Osteocyte (in vitro differentiated cells): ENCODE measurements at regions not wholly inside any gene's neighbourhood (a gene's known extent, or its start where the extent isn't known, plus 50 kb on each side); places are given as distances from the start of the nearest gene placed in this dataset.

Experiments used
- DNase-seq: peaks from one replicate; pipeline ENCODE4 v3.0.0; 2021; ENCODE audit warnings: mixed read lengths; ENCODE audit not compliant: unreplicated experiment; ENCODE audit errors: extremely low spot score
- H3K27ac Mint-ChIP-seq: one replicate; pipeline ENCODE4 v1.8.0; 2021; ENCODE audit warnings: mild to moderate bottlenecking, mixed read lengths; ENCODE audit not compliant: unreplicated experiment
- H3K27me3 Mint-ChIP-seq: one replicate; pipeline ENCODE4 v1.8.0; 2021; ENCODE audit warnings: mixed read lengths; ENCODE audit not compliant: unreplicated experiment
- H3K36me3 Mint-ChIP-seq: one replicate; pipeline ENCODE4 v1.8.0; 2021; ENCODE audit warnings: mixed read lengths; ENCODE audit not compliant: unreplicated experiment
- H3K4me1 Mint-ChIP-seq: one replicate; pipeline ENCODE4 v1.8.0; 2021; ENCODE audit warnings: mixed read lengths; ENCODE audit not compliant: unreplicated experiment
- H3K4me3 Mint-ChIP-seq: one replicate; pipeline ENCODE4 v1.8.0; 2021; ENCODE audit warnings: mild to moderate bottlenecking, moderate library complexity, mixed read lengths; ENCODE audit not compliant: unreplicated experiment
- H3K9me3 Mint-ChIP-seq: one replicate; pipeline ENCODE4 v1.8.0; 2021; ENCODE audit warnings: mixed read lengths; ENCODE audit not compliant: unreplicated experiment
- TF ChIP-seq, protein P1 (sequence below): fragments of 200-600 bp; sonication (generic); IDR thresholded peaks from 2 replicates; pipeline ENCODE4 v1.5.0; 2021; ENCODE audit warnings: antibody characterized with exemption, mild to moderate bottlenecking, moderate library complexity

- Mint-ChIP-seq H3K9me3 (peaks cover 13% of the 10 kb centered on the region), H3K27me3 (no peaks in the 10 kb centered on the region), H3K36me3 (no peaks in the 10 kb centered on the region), H3K4me1 (no peaks in the 10 kb centered on the region), H3K27ac (no peak overlapping the region), H3K4me3 (no peak overlapping the region)
- no peak for DNase-seq
- TF ChIP-seq, protein P1, sequence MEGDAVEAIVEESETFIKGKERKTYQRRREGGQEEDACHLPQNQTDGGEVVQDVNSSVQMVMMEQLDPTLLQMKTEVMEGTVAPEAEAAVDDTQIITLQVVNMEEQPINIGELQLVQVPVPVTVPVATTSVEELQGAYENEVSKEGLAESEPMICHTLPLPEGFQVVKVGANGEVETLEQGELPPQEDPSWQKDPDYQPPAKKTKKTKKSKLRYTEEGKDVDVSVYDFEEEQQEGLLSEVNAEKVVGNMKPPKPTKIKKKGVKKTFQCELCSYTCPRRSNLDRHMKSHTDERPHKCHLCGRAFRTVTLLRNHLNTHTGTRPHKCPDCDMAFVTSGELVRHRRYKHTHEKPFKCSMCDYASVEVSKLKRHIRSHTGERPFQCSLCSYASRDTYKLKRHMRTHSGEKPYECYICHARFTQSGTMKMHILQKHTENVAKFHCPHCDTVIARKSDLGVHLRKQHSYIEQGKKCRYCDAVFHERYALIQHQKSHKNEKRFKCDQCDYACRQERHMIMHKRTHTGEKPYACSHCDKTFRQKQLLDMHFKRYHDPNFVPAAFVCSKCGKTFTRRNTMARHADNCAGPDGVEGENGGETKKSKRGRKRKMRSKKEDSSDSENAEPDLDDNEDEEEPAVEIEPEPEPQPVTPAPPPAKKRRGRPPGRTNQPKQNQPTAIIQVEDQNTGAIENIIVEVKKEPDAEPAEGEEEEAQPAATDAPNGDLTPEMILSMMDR = no peak
These were observed 327.3 kb upstream of the CDH6 start for GRCh38 chr5:30866142-30866541.

DNA sequence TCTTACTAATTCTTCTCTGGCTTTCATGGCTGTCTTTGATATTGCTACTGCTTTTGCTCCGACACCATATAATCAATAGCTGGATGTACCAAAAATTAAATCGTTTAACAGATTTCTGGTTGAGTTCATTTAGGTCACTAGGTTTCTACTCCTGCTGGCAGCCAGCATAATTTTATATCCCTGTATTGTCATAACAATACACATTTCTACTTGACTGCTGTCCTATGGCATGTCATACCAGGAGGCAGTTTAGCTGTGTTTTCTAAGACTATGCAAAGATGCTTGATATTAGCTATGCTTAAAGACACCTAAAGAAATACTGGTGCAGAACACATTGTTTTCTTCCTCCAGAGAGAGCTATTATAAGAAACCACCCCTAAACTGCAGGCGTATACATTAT, 337.2 kb upstream of the CDH6 start:
- H3K27ac Mint-ChIP-seq = no peak overlapping the region
- no peaks in the 10 kb centered on the region for H3K9me3 Mint-ChIP-seq
- TF ChIP-seq, protein P1 = no peak
- no peaks in the 10 kb centered on the region for H3K27me3 Mint-ChIP-seq
- DNase-seq = no peak
- H3K4me3 Mint-ChIP-seq = no peak overlapping the region
- H3K4me1 Mint-ChIP-seq = peaks cover 21% of the 10 kb centered on the region
- no peaks in the 10 kb centered on the region for H3K36me3 Mint-ChIP-seq

GRCh38 chr5:30853158-30853557, 340.3 kb upstream of the CDH6 start:
- H3K27me3 Mint-ChIP-seq = no peaks in the 10 kb centered on the region
- no peak overlapping the region for H3K4me3 Mint-ChIP-seq
- H3K4me1 Mint-ChIP-seq = peaks cover 49% of the 10 kb centered on the region
- no peaks in the 10 kb centered on the region for H3K9me3 Mint-ChIP-seq
- H3K27ac Mint-ChIP-seq = no peak overlapping the region
- no peak for DNase-seq
- H3K36me3 Mint-ChIP-seq = no peaks in the 10 kb centered on the region
- TF ChIP-seq, protein P1 = no peak

DNA sequence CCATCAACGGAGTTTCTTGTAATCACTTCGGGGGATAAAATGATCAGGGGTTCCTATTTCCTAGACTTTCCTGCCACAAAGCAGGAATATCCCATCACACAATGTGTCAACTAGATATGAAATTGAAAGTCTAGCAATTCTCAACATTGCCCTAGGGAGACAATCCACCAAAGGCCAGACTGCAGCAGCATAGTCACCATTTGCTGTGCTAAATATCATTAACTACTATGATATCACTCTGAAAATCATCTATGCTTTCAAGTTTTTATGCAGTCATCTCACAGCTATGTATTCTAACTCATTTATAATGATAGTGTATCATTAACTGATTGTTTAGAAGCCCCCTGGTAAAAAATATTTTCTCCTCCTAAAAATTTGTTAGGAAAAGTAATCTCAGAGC, 342.6 kb upstream of the CDH6 start:
- TF ChIP-seq, protein P1 = no peak
- peaks cover 59% of the 10 kb centered on the region for H3K4me1 Mint-ChIP-seq
- no peaks in the 10 kb centered on the region for H3K9me3 Mint-ChIP-seq
- DNase-seq = no peak
- H3K27ac Mint-ChIP-seq = peak overlapping the region; percentile 85
- no peaks in the 10 kb centered on the region for H3K36me3 Mint-ChIP-seq
- no peaks in the 10 kb centered on the region for H3K27me3 Mint-ChIP-seq
- no peak overlapping the region for H3K4me3 Mint-ChIP-seq

GRCh38 chr5:30849931-30850710, 343.4 kb upstream of the CDH6 start:
- Mint-ChIP-seq H3K4me1 (peaks cover 67% of the 10 kb centered on the region), H3K4me3 (peak overlapping the region; percentile 31), H3K27ac (peak overlapping the region; percentile 85), H3K27me3 (no peaks in the 10 kb centered on the region), H3K36me3 (no peaks in the 10 kb centered on the region), H3K9me3 (no peaks in the 10 kb centered on the region)
- no peak for DNase-seq
- TF ChIP-seq, protein P1 = no peak
